ENCODE measurements at regions not wholly inside any gene's neighbourhood (a gene's known extent, or its start where the extent isn't known, plus 50 kb on each side); places are given as distances from the start of the nearest gene placed in this dataset.

GRCh38 chr18:75677696-75678455, 250.4 kb upstream of the SMIM21 start:
- Histone ChIP-seq H2AFZ (ENCODE audit: low read length, unreplicated experiment) (no peak overlapping the region), H3K4me3 (ENCODE audit: low read depth, low read length) (no peak overlapping the region), H3K79me2 (ENCODE audit: control insufficient read depth, insufficient read depth, low read length, unreplicated experiment) (no peaks in the 10 kb centered on the region), H3K36me3 (ENCODE audit: insufficient read depth, low read length) (no peaks in the 10 kb centered on the region), H3K4me1 (ENCODE audit: control insufficient read depth, insufficient read depth, low read length, unreplicated experiment) (no peaks in the 10 kb centered on the region), H3K27me3 (ENCODE audit: insufficient read depth, low read length) (no peaks in the 10 kb centered on the region), H3K27ac (ENCODE audit: low read depth, low read length) (no peak overlapping the region)

GRCh38 chr18:75660932-75661331, 233.4 kb upstream of the SMIM21 start:
- no peaks in the 10 kb centered on the region for H3K36me3 ChIP-seq (ENCODE audit: insufficient read depth, low read length)
- H3K4me3 ChIP-seq (ENCODE audit: low read depth, low read length) = no peak overlapping the region
- no peak overlapping the region for H3K27ac ChIP-seq (ENCODE audit: low read depth, low read length)
- H3K4me1 ChIP-seq (ENCODE audit: control insufficient read depth, insufficient read depth, low read length, unreplicated experiment) = no peaks in the 10 kb centered on the region
- H2AFZ ChIP-seq (ENCODE audit: low read length, unreplicated experiment) = no peak overlapping the region
- no peaks in the 10 kb centered on the region for H3K79me2 ChIP-seq (ENCODE audit: control insufficient read depth, insufficient read depth, low read length, unreplicated experiment)
- no peaks in the 10 kb centered on the region for H3K27me3 ChIP-seq (ENCODE audit: insufficient read depth, low read length)

DNA sequence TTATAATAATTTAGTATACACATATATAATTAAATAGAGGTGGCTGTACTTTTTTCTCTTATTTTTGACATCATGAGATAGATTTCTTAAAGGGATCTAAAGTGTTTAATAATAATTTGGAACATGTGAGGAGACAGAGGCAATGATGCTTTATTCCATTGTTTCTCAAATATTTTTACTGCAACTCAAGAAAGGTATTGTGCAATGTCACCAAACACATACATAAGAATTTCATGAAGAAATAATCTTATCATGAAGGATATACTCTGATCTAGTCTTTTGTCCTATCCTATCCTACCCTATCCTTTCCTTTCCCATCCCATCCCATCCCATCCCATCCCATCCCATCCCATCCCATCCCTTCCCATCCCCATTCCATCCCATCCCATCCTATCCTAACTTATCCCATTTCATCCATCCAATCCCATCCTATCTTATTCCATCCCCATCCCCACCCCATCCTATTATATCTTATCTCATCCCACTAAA, 232.1 kb upstream of the SMIM21 start:
- H2AFZ ChIP-seq (ENCODE audit: low read length, unreplicated experiment) = no peak overlapping the region
- H3K36me3 ChIP-seq (ENCODE audit: insufficient read depth, low read length) = no peaks in the 10 kb centered on the region
- H3K27ac ChIP-seq (ENCODE audit: low read depth, low read length) = no peak overlapping the region
- no peak overlapping the region for H3K4me3 ChIP-seq (ENCODE audit: low read depth, low read length)
- H3K27me3 ChIP-seq (ENCODE audit: insufficient read depth, low read length) = no peaks in the 10 kb centered on the region
- H3K79me2 ChIP-seq (ENCODE audit: control insufficient read depth, insufficient read depth, low read length, unreplicated experiment) = no peaks in the 10 kb centered on the region
- no peaks in the 10 kb centered on the region for H3K4me1 ChIP-seq (ENCODE audit: control insufficient read depth, insufficient read depth, low read length, unreplicated experiment)

GRCh38 chr18:75658330-75658729, 230.8 kb upstream of the SMIM21 start:
- Histone ChIP-seq H3K79me2 (ENCODE audit: control insufficient read depth, insufficient read depth, low read length, unreplicated experiment) (no peaks in the 10 kb centered on the region), H3K4me3 (ENCODE audit: low read depth, low read length) (no peak overlapping the region), H3K36me3 (ENCODE audit: insufficient read depth, low read length) (no peaks in the 10 kb centered on the region), H3K27ac (ENCODE audit: low read depth, low read length) (no peak overlapping the region), H3K4me1 (ENCODE audit: control insufficient read depth, insufficient read depth, low read length, unreplicated experiment) (no peaks in the 10 kb centered on the region), H2AFZ (ENCODE audit: low read length, unreplicated experiment) (no peak overlapping the region), H3K27me3 (ENCODE audit: insufficient read depth, low read length) (no peaks in the 10 kb centered on the region)

- Histone ChIP-seq H3K36me3 (ENCODE audit: insufficient read depth, low read length) (no peaks in the 10 kb centered on the region), H2AFZ (ENCODE audit: low read length, unreplicated experiment) (no peak overlapping the region), H3K27me3 (ENCODE audit: insufficient read depth, low read length) (no peaks in the 10 kb centered on the region), H3K4me1 (ENCODE audit: control insufficient read depth, insufficient read depth, low read length, unreplicated experiment) (no peaks in the 10 kb centered on the region), H3K4me3 (ENCODE audit: low read depth, low read length) (no peak overlapping the region), H3K27ac (ENCODE audit: low read depth, low read length) (no peak overlapping the region), H3K79me2 (ENCODE audit: control insufficient read depth, insufficient read depth, low read length, unreplicated experiment) (no peaks in the 10 kb centered on the region)
Measured at GRCh38 chr18:75656563-75657247, 229.2 kb upstream of the SMIM21 start.

- Histone ChIP-seq H3K27ac (ENCODE audit: low read depth, low read length) (no peak overlapping the region), H2AFZ (ENCODE audit: low read length, unreplicated experiment) (no peak overlapping the region), H3K27me3 (ENCODE audit: insufficient read depth, low read length) (no peaks in the 10 kb centered on the region), H3K4me1 (ENCODE audit: control insufficient read depth, insufficient read depth, low read length, unreplicated experiment) (no peaks in the 10 kb centered on the region), H3K79me2 (ENCODE audit: control insufficient read depth, insufficient read depth, low read length, unreplicated experiment) (no peaks in the 10 kb centered on the region), H3K36me3 (ENCODE audit: insufficient read depth, low read length) (no peaks in the 10 kb centered on the region), H3K4me3 (ENCODE audit: low read depth, low read length) (no peak overlapping the region)
Measured at GRCh38 chr18:75656035-75656434, 228.5 kb upstream of the SMIM21 start.

GRCh38 chr18:75654851-75655751, 227.6 kb upstream of the SMIM21 start:
- Histone ChIP-seq H3K27ac (ENCODE audit: low read depth, low read length) (no peak overlapping the region), H3K27me3 (ENCODE audit: insufficient read depth, low read length) (no peaks in the 10 kb centered on the region), H3K79me2 (ENCODE audit: control insufficient read depth, insufficient read depth, low read length, unreplicated experiment) (no peaks in the 10 kb centered on the region), H3K4me1 (ENCODE audit: control insufficient read depth, insufficient read depth, low read length, unreplicated experiment) (no peaks in the 10 kb centered on the region), H3K36me3 (ENCODE audit: insufficient read depth, low read length) (no peaks in the 10 kb centered on the region), H3K4me3 (ENCODE audit: low read depth, low read length) (no peak overlapping the region), H2AFZ (ENCODE audit: low read length, unreplicated experiment) (no peak overlapping the region)

GRCh38 chr18:75654386-75654785, 226.9 kb upstream of the SMIM21 start:
- H2AFZ ChIP-seq (ENCODE audit: low read length, unreplicated experiment) = no peak overlapping the region

GRCh38 chr18:75652528-75652927, 225.0 kb upstream of the SMIM21 start:
- no peaks in the 10 kb centered on the region for H3K79me2 ChIP-seq (ENCODE audit: control insufficient read depth, insufficient read depth, low read length, unreplicated experiment)
- H3K4me1 ChIP-seq (ENCODE audit: control insufficient read depth, insufficient read depth, low read length, unreplicated experiment) = no peaks in the 10 kb centered on the region

More at GRCh38 chr18:75654386-75654785, 226.9 kb upstream of the SMIM21 start:
- Histone ChIP-seq H3K27me3 (ENCODE audit: insufficient read depth, low read length) (no peaks in the 10 kb centered on the region), H3K79me2 (ENCODE audit: control insufficient read depth, insufficient read depth, low read length, unreplicated experiment) (no peaks in the 10 kb centered on the region), H3K36me3 (ENCODE audit: insufficient read depth, low read length) (no peaks in the 10 kb centered on the region), H3K27ac (ENCODE audit: low read depth, low read length) (no peak overlapping the region), H3K4me3 (ENCODE audit: low read depth, low read length) (no peak overlapping the region), H3K4me1 (ENCODE audit: control insufficient read depth, insufficient read depth, low read length, unreplicated experiment) (no peaks in the 10 kb centered on the region)

GRCh38 chr18:75644871-75645270, 217.4 kb upstream of the SMIM21 start:
- Histone ChIP-seq H3K36me3 (ENCODE audit: insufficient read depth, low read length) (no peaks in the 10 kb centered on the region), H2AFZ (ENCODE audit: low read length, unreplicated experiment) (no peak overlapping the region), H3K27ac (ENCODE audit: low read depth, low read length) (no peak overlapping the region), H3K27me3 (ENCODE audit: insufficient read depth, low read length) (no peaks in the 10 kb centered on the region), H3K4me1 (ENCODE audit: control insufficient read depth, insufficient read depth, low read length, unreplicated experiment) (no peaks in the 10 kb centered on the region), H3K79me2 (ENCODE audit: control insufficient read depth, insufficient read depth, low read length, unreplicated experiment) (no peaks in the 10 kb centered on the region), H3K4me3 (ENCODE audit: low read depth, low read length) (no peak overlapping the region)

More at GRCh38 chr18:75652528-75652927, 225.0 kb upstream of the SMIM21 start:
- H3K27me3 ChIP-seq (ENCODE audit: insufficient read depth, low read length) = no peaks in the 10 kb centered on the region
- no peak overlapping the region for H3K27ac ChIP-seq (ENCODE audit: low read depth, low read length)
- no peaks in the 10 kb centered on the region for H3K36me3 ChIP-seq (ENCODE audit: insufficient read depth, low read length)
- no peak overlapping the region for H2AFZ ChIP-seq (ENCODE audit: low read length, unreplicated experiment)
- no peak overlapping the region for H3K4me3 ChIP-seq (ENCODE audit: low read depth, low read length)

All from ACC112 (cell line).